ENCODE measurements at regions not wholly inside any gene's neighbourhood (a gene's known extent, or its start where the extent isn't known, plus 50 kb on each side); places are given as distances from the start of the nearest gene placed in this dataset.

DNA sequence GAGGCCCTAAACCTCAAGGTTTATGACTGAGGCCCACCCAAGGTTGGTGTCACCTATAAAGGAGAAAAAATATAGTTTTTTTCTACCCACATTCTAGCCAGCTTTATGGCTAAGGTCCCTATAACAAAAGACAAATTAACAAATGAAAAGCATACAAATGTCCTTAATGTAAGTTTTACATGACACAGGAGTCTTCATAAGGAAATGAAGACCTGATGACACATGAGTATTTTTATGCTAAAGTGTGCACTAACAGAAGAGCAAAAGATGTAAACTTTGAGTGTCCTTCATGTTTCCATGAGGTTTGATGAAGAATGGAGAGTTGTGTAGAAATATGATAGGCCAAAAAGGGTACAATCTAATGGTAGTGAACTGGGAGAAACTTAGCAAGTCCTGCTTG lies 114.7 kb upstream of the INTU start:
- Histone ChIP-seq H3K27ac (ENCODE audit: low read depth in 1 of 2, low read length in 1 of 2) (no peak overlapping the region), H3K27me3 (ENCODE audit: control insufficient read depth in 3 of 3, insufficient read depth in 3 of 3, low read length in 2 of 3) (no peaks in the 10 kb centered on the region), H3K9me3 (ENCODE audit: control insufficient read depth in 4 of 4, insufficient read depth in 3 of 4, low read length in 3 of 4) (no peaks in the 10 kb centered on the region), H3K4me1 (ENCODE audit: control insufficient read depth in 5 of 5, insufficient read depth in 5 of 5, low read length in 5 of 5) (peaks cover 0 to 4% (median 0%) of the 10 kb centered on the region in 5 donors), H3K36me3 (ENCODE audit: control insufficient read depth in 4 of 4, insufficient read depth in 4 of 4, low read length in 4 of 4) (no peaks in the 10 kb centered on the region), H3K4me3 (no peak overlapping the region), H3K9ac (ENCODE audit: insufficient read depth in 1 of 2, low read length in 2 of 2) (no peak overlapping the region)
- TF ChIP-seq, protein P1, sequence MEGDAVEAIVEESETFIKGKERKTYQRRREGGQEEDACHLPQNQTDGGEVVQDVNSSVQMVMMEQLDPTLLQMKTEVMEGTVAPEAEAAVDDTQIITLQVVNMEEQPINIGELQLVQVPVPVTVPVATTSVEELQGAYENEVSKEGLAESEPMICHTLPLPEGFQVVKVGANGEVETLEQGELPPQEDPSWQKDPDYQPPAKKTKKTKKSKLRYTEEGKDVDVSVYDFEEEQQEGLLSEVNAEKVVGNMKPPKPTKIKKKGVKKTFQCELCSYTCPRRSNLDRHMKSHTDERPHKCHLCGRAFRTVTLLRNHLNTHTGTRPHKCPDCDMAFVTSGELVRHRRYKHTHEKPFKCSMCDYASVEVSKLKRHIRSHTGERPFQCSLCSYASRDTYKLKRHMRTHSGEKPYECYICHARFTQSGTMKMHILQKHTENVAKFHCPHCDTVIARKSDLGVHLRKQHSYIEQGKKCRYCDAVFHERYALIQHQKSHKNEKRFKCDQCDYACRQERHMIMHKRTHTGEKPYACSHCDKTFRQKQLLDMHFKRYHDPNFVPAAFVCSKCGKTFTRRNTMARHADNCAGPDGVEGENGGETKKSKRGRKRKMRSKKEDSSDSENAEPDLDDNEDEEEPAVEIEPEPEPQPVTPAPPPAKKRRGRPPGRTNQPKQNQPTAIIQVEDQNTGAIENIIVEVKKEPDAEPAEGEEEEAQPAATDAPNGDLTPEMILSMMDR (IDR thresholded peaks at IDR 0.05; ENCODE audit: control extremely low read depth, extremely low read depth), result no peak
- no peak for ATAC-seq (ENCODE audit: insufficient read depth, low FRiP score)
- no peak for DNase-seq

DNA sequence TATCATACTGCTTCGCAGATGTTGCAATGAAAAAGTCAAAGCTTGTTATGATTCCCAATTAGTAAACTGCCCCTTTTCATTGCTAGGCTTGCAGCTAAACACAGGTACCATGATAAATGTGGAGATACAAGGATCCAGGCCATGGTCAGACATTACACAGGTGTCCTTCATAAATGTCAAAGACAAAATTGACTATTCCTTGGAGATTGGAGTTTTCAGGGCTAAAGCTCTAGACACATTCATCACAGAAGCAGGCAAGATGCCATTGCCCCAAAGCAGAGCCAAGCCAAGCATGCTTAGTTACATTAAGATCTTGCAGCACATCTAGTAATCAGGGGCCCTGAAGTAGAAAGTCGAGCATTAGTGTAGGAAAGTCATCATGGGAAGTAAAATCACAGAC lies 111.3 kb upstream of the INTU start:
- WGBS, 2 donors, result 73 to 86% methylated on average over 2 of the region's 2 CpGs
- Histone ChIP-seq H3K9me3 (ENCODE audit: control insufficient read depth in 4 of 4, insufficient read depth in 3 of 4, low read length in 3 of 4) (no peaks in the 10 kb centered on the region), H3K9ac (ENCODE audit: insufficient read depth in 1 of 2, low read length in 2 of 2) (no peak overlapping the region), H3K4me1 (ENCODE audit: control insufficient read depth in 5 of 5, insufficient read depth in 5 of 5, low read length in 5 of 5) (peaks cover 0 to 4% (median 0%) of the 10 kb centered on the region in 5 donors), H3K27ac (ENCODE audit: low read depth in 1 of 2, low read length in 1 of 2) (no peak overlapping the region), H3K4me3 (no peak overlapping the region), H3K36me3 (ENCODE audit: control insufficient read depth in 4 of 4, insufficient read depth in 4 of 4, low read length in 4 of 4) (no peaks in the 10 kb centered on the region), H3K27me3 (ENCODE audit: control insufficient read depth in 3 of 3, insufficient read depth in 3 of 3, low read length in 2 of 3) (no peaks in the 10 kb centered on the region)
- peak in 1 of 3 donors; percentile 42 for DNase-seq
- no peak for ATAC-seq (ENCODE audit: insufficient read depth, low FRiP score)
- TF ChIP-seq, protein P1 (IDR thresholded peaks at IDR 0.05; ENCODE audit: control extremely low read depth, extremely low read depth), result no peak

DNA sequence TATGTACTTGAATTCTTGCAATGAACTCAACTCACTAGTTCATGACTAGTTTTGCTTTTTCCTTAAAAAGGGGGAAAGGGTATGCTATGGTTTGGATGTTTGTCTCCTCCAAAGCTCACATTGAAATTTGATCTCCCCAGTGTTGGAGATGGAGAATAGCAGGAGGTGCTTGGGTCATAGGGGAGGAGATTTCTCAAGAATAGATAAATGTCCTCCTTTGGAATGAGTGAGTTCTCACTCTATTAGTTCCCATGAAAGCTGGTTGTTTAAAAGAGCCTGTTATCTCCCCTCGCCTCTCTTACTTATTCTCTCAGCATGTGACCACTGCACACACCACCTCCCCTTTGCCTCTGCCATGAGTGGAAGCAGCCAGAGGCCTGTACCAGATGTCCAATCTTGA lies 109.4 kb upstream of the INTU start:
- ATAC-seq (ENCODE audit: insufficient read depth, low FRiP score), result no peak
- H3K27ac ChIP-seq (ENCODE audit: low read depth in 1 of 2, low read length in 1 of 2), result no peak overlapping the region

DNA sequence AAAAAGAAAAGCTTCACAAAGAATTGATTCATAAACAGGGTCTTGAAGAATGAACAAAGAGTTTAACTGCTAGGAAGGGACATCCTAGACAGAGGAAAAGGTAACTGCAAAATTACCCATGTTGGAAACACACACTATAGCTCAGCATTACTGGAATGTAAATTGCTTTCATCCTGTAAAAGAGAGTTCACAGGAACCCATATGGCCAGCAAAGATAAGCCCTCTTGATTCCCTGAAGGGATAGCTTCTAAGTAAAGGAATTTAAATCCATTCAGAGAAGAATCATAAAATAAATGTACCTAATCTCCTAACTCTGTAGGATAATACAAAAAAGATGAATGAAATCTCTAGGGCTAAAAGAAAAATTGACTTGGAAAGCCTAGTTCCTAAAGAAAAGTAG lies 107.1 kb upstream of the INTU start:
- H3K9me3 ChIP-seq (ENCODE audit: control insufficient read depth in 4 of 4, insufficient read depth in 3 of 4, low read length in 3 of 4), result no peaks in the 10 kb centered on the region
- TF ChIP-seq, protein P1 (IDR thresholded peaks at IDR 0.05; ENCODE audit: control extremely low read depth, extremely low read depth), result no peak
- no peak overlapping the region for H3K9ac ChIP-seq (ENCODE audit: insufficient read depth in 1 of 2, low read length in 2 of 2)
- no peak overlapping the region for H3K27ac ChIP-seq (ENCODE audit: low read depth in 1 of 2, low read length in 1 of 2)
- peaks cover 0 to 4% (median 0%) of the 10 kb centered on the region in 5 donors for H3K4me1 ChIP-seq (ENCODE audit: control insufficient read depth in 5 of 5, insufficient read depth in 5 of 5, low read length in 5 of 5)
- H3K27me3 ChIP-seq (ENCODE audit: control insufficient read depth in 3 of 3, insufficient read depth in 3 of 3, low read length in 2 of 3), result no peaks in the 10 kb centered on the region
- H3K4me3 ChIP-seq, result no peak overlapping the region
- ATAC-seq (ENCODE audit: insufficient read depth, low FRiP score) (no peak), DNase-seq (no peak)
- no peaks in the 10 kb centered on the region for H3K36me3 ChIP-seq (ENCODE audit: control insufficient read depth in 4 of 4, insufficient read depth in 4 of 4, low read length in 4 of 4)

More for the DNA sequence above, 109.4 kb upstream of the INTU start:
- Histone ChIP-seq H3K36me3 (ENCODE audit: control insufficient read depth in 4 of 4, insufficient read depth in 4 of 4, low read length in 4 of 4) (no peaks in the 10 kb centered on the region), H3K4me1 (ENCODE audit: control insufficient read depth in 5 of 5, insufficient read depth in 5 of 5, low read length in 5 of 5) (peaks cover 0 to 4% (median 0%) of the 10 kb centered on the region in 5 donors), H3K9me3 (ENCODE audit: control insufficient read depth in 4 of 4, insufficient read depth in 3 of 4, low read length in 3 of 4) (no peaks in the 10 kb centered on the region), H3K4me3 (no peak overlapping the region), H3K27me3 (ENCODE audit: control insufficient read depth in 3 of 3, insufficient read depth in 3 of 3, low read length in 2 of 3) (no peaks in the 10 kb centered on the region), H3K9ac (ENCODE audit: insufficient read depth in 1 of 2, low read length in 2 of 2) (no peak overlapping the region)
- no peak for DNase-seq
- 88 to 95% methylated on average over 1 of the region's 1 CpG for WGBS, 2 donors
- TF ChIP-seq, protein P1 (IDR thresholded peaks at IDR 0.05; ENCODE audit: control extremely low read depth, extremely low read depth), result no peak

Data from lung (tissue), 11 donors.